GM15510 (cell line): ENCODE measurements at regions not wholly inside any gene's neighbourhood (a gene's known extent, or its start where the extent isn't known, plus 50 kb on each side); places are given as distances from the start of the nearest gene placed in this dataset.

ENCODE experiments used
- POLR2A ChIP-seq: IDR thresholded peaks from 3 replicates; pipeline ENCODE4 v1.6.1; 2011; ENCODE audit warnings: borderline replicate concordance; ENCODE audit not compliant: insufficient read length; ENCODE audit errors: extremely low read depth

DNA sequence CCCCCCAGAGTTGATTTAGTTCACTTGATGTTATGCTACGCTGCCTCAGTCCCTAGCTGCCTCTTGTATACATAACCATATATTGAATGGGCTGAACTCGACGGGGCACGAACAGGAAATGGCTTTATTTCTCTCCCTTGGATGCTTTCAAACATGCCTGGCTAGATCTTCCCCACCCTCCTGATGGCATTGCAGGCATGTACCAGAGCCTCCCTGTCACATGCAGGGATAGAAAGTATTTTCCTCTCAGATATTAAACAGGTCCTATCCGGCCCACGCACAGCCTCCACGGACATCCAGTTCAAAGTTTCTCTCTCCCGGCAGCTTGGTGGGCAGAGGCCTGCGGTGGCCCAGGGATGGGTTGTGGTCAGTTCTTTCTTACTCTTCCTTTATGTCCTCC, 422.1 kb downstream of the RPS24 start:
- no peak for TF ChIP-seq POLR2A

DNA sequence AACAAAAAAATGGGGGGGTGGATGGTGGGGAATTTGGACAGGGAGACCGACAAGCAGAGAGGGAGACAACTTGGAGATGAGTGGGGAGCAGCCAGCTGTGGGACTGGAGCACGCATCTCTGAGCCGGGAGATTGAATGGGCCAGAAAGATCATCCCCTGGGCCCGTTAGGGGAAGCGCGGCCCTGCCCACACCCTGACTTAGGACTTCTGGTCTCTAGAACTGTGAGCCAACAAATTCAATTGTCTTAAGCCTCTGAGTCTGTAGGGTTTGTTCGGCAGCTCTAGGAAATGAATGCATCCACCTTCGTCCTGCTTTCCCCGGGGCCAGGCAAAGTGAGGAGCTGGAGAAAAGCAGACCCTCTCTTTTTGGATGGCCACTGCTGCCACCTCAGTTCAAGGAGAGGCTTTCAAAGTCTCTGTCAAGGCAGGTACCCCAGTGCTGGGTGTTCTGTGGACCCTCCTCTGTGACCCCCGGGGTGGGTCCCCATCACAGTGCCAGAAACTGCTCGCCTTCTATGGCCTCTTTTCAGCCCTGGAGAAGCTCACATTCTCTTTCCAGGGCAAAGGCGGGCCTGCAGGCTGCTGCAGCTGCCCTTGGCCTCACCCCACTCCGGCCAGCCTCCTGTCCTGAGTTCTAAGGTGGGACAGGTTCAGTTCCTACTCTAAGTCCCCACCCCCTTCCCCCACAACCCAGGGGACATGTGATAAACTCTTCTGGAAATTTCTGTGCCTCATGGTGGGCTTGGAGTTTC, 423.2 kb downstream of the RPS24 start:
- TF ChIP-seq POLR2A = no peak

DNA sequence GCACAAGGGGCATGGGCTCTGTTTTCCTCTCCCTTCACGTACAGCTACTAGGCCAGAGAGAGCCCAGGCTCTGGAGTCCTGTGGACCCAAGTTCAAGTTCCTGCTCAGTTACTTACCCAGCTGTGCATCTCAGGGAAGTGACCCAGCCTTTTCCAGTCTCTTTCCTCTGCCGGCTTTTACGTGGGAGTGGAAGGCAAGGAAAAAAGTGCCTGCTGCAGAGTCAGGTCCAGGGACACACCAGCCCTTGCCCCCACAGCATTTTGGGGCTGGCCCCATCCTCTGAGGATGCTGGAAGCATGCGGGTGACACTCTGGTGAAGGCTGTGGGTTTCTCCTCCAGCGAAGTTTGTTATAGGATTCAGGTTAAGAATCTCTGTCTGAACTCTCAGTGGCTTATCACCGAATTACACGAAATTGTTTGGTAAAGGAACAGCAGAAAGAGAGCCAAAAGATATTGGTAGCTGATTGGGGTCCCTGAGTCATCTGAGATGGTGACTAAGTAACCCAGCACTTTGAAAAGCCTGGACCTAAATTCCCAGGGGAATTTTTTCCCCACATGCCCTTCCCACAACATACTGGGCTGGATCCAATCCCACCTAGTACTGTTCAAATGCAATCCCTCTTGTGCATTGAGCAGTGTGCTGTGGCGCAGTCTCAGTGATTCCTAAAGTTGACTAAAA, 424.3 kb downstream of the RPS24 start:
- no peak for TF ChIP-seq POLR2A

DNA sequence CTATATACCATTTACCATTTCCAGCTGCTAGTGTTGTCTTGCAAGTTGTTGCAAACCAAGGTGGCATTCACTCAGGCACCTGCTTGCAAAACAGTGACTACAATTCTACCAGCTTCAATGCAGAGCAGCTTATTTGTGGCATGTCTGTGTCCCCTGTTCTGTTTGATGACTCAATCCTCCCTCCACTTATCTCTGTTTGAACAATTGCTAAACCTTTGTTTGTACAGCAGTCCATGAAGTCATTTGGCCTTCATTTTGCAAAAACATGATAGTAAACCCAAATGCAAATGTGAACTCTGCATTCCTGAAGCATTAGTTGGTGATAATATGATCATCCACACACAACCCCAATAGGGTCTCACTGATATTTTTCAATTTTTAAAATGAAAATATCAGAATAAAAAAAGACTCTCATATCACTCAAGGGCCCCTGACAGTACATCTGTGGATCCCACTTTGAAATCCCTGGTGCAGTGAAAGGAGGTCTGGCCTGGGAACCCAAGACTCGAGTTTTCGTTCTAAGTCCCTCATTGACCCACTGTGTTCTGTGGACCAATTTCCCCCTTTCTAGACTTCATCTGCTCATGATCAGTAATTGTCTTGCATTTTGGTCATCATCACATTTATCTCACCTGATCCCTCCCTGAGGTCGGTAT, 425.4 kb downstream of the RPS24 start:
- TF ChIP-seq POLR2A = no peak

DNA sequence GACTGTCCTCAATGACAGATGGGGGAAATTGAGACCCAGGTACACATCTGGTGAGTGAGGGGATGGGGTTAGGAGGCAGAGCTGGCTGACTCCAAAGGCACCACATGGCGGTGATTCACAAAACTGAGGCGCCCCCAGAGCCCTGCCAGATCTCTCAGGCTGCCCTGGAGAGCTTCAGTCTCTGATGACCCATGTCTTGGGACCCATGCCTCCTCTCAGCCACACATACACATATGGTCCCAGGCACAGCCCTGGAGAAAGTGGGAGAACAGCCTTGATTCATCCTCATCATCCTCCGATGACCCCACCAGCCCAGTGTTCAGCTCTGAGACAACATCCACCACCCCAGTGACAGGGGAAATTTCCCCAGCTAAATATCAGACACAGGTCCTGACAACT, 426.0 kb downstream of the RPS24 start:
- no peak for TF ChIP-seq POLR2A

DNA sequence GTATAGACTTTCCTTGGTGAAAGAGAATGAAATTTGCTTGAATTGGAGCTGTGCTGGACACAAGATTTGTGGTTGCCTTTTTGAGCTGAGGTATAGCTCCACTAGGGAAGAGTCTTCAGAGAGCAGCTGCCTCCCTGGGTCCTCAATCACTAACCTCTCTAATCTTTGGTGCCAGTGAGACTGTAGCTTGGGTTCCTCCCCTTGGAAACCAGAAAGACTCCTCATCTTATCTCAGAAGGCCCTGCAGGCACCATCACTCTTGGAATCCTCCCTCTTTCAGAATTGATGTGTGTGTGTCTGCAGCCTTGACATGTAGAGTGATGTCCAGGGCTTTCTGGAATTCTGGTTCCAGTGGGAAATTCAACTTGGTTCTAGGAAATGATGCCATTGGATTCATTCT, 426.5 kb downstream of the RPS24 start:
- TF ChIP-seq POLR2A = no peak

DNA sequence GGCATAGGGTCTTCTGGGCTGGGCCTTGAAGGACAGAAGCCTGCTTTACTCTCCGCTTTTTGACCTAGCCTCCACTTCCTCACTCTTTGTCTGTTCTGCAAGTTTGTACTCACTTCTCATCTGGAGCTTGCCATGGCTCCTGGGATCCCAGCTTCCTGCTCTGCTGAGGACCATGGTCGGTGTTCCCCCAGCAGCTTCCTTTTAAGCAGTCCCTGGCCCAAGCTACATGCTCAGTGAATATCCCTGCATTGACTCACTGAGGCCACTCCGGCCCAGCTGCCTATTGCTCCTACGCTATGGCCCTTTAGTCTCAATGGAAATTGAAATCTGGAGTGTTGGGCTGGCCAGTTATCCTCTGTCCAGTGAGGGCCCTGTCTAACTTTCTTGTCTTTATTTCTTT, 427.7 kb downstream of the RPS24 start:
- TF ChIP-seq POLR2A = no peak

DNA sequence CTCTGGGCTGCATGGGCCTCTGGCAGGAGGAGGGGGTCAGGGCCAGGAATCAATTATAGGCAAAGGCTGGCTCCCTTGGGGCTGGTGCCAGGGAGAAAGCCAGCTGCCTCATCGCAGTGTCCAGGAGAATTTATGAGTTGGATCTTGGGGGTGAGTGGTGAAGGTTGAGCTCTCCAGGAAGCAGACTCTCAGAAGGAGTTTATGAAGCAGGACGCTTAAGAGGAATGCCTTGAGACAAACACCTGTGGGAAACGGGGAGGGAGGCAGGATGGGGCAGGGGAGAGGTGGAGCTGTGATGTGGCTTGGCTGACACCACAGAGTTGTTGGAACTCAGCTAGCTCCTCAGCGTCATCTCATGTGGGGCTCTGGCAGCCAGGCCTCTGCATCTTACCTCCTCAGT, 428.5 kb downstream of the RPS24 start:
- TF ChIP-seq POLR2A = no peak

DNA sequence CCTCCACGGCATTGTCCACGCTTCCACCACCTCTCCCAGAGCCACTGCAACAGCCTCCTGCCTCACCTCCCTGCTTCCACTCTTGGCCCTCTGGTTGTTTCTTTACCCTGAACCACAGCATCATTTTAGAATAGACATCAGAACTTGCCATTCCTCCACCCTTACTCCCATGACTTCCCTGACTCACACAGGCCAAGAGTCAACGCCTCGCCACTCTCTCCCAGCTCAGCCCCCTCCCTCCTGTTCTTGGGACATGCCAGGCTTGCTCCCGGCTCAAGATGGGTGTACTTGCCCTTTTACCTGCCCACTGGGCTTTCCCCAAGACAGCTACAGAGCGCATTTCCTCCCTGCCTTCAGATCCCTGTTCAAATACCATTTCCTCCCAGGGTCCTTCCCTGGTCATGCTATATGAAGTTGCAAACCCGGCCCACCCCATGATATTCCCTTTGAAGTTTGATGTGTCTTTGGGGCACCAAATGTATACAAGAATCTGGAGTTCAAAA, 429.1 kb downstream of the RPS24 start:
- TF ChIP-seq POLR2A = no peak

DNA sequence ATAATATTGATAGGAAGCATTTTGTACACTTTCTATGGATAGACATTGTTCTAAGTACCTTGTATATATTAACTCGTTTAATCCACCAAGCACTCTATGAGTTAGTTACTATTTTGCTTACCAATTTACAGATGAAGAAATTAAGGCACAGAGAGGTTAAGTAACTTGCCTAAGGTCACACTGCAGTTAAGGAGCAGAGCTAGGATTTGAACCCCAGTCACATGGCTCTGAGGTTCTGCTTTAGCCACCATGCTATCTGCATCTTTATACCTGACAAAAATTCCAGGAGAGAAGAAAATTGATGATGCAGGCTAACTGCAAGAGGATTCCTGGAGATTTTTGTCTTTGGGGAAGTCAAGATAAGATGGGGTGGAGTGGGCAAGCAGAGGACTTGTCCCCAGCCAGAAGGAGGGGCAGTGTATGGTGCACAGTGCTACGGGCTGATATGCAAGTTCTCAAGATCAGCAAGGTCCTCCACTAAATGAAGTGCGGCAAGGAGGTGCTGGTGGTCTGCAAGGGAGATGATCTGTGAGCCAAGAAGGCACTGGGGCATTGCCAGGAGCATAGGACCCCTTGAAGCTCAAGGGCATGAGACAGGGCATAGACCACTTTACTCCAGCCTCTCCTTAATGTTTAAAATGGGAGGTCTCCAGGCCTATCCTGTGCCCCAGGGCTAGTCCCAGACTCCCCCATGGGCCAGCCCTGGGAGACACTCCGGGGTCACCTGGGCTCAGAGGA, 430.6 kb downstream of the RPS24 start:
- no peak for TF ChIP-seq POLR2A

DNA sequence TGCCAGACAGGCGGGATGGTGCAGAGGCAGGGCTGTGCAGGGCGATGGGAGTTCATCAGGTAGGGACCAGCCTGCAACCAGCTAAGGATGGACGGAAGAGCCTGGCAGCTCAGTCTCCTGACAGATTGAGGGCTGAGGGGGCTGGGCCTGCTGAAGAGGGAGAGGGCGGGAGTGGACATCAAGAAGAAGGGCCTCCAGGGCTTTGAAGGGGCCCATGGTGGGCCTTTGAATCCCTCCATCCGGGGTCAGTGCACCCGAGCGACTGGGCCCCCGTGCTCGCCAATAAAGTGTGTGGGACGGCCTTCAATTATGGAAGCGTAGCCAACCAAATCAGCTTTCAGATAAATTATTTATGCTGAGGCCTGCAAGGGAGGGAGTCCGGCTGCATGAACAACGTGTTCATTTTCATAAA, 431.2 kb downstream of the RPS24 start:
- no peak for TF ChIP-seq POLR2A

DNA sequence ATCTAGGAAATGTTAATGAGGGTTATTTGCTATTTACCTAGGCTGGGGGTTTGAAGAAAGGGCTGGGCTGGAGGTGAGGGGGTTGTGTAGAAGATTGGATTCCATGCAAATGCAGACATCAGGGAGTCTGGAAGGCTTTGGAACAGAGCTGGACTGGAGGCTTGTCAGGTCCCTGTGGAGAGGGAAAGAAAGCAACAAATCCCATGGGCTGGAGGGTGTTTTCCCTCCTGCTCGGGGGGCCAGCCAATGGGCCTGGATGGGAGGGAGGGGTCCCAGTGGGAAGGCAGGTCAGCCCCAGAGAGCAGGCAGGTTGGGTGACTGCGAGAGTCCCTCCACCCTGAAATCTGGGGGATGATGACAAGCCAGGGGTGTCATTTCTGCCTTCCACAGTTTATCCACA, 431.8 kb downstream of the RPS24 start:
- no peak for TF ChIP-seq POLR2A

DNA sequence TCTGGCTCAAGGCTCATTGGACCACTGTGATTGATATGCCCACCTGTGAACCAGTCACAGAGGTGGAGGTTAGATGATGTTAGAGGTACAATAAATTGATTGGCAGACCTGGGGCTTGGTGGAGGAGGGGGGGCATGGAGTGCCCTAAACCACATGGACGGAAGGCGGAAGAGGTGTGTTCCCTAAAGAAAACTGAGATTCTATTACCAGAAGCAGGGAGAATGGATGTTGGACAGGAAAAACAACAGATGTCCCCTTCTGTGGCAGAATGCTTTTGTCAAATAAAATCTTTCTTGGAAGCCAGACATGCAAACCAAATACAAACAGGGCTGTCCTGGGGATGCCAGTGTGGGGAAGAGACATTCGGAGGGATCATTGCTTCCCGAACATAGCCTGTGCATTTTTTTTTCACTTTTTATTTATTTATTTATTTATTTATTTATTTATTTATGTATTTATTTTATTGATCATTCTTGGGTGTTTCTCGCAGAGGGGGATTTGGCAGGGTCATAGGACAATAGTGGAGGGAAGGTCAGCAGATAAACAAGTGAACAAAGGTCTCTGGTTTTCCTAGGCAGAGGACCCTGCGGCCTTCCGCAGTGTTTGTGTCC, 433.9 kb downstream of the RPS24 start:
- no peak for TF ChIP-seq POLR2A

DNA sequence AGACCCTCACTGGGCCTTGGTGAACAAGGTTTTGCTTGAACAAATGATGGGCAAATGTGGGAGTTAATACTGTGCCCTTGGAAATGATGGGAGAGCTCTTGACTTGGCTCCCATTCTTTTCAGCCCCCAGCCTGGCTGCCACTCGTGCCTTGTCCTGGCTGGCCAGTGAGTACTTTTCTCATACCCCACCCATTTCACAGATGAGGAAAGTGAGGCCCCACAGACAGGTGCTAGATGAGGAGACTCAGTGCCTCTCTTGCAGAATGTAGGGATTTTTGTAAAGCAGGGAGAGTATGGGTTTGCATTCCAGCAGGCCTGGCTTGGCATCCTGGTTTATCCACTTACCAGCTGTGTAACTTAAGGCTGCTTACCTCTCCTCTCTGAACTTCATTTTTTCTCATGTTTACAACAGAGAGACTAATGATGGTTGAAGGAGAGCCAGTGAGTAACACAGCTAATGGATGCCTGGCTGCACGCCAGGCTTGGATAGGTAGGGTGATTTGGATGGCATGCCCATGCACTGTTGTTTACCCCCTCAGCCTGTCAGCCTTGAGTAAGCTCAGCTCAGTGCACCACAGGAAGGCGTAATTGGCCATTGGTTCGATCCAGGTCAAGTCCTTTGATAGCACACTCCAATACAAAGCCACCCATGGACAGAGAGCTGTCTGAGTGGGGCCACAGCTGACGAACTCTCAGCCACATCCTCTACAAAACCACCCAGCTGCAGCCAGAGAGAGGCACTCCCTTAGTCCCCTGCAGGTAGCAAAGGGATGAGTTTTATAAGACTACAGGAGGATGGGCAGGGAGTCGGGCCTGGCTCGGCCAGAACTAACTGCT, 436.8 kb downstream of the RPS24 start:
- TF ChIP-seq POLR2A = no peak
